Coronary artery (tissue), 2 donors: ENCODE measurements at regions not wholly inside any gene's neighbourhood (a gene's known extent, or its start where the extent isn't known, plus 50 kb on each side); places are given as distances from the start of the nearest gene placed in this dataset.

Source experiments
- DNase-seq: peaks from one replicate; pipeline ENCODE4 v3.0.0-alpha.2; 2017; ENCODE audit warnings: low spot score
- H3K27ac ChIP-seq, 2 donors: fragments of 200-600 bp; sonication (generic); one replicate each; pipeline ENCODE4 v1.5.1; 2016 to 2019
- H3K4me3 ChIP-seq: fragments of 200-600 bp; sonication (generic); 2 replicates; pipeline ENCODE4 v1.5.1; 2016; ENCODE audit warnings: mild to moderate bottlenecking, moderate library complexity
- CTCF ChIP-seq: fragments of 200-600 bp; sonication (generic); IDR thresholded peaks from one replicate; pipeline ENCODE4 v1.5.1; 2019; ENCODE audit warnings: antibody characterized with exemption

GRCh38 chr11:116066777-116067176 is 562.6 kb upstream of the CADM1 start:
- TF ChIP-seq CTCF = no peak
- H3K27ac ChIP-seq = no peak overlapping the region
- no peak for DNase-seq
- no peak overlapping the region for H3K4me3 ChIP-seq

- no peak overlapping the region for H3K4me3 ChIP-seq
- no peak for DNase-seq
- no peak for TF ChIP-seq CTCF
- H3K27ac ChIP-seq = no peak overlapping the region
Observed at GRCh38 chr11:116065986-116066385, 561.8 kb upstream of the CADM1 start.

GRCh38 chr11:116065191-116065895 is 561.1 kb upstream of the CADM1 start:
- no peak overlapping the region for H3K27ac ChIP-seq
- TF ChIP-seq CTCF = no peak
- no peak overlapping the region for H3K4me3 ChIP-seq
- DNase-seq = no peak

- Histone ChIP-seq H3K4me3 (no peak overlapping the region), H3K27ac (no peak overlapping the region)
- no peak for DNase-seq
- TF ChIP-seq CTCF = no peak
Observed at GRCh38 chr11:116062490-116063171, 558.4 kb upstream of the CADM1 start.

- DNase-seq = no peak
- Histone ChIP-seq H3K4me3 (no peak overlapping the region), H3K27ac (no peak overlapping the region)
- no peak for TF ChIP-seq CTCF
Observed at GRCh38 chr11:116062129-116062489, 557.9 kb upstream of the CADM1 start.

GRCh38 chr11:116061322-116061721 is 557.1 kb upstream of the CADM1 start:
- no peak overlapping the region for H3K4me3 ChIP-seq
- no peak overlapping the region for H3K27ac ChIP-seq
- no peak for TF ChIP-seq CTCF
- no peak for DNase-seq

GRCh38 chr11:116059919-116060318 is 555.7 kb upstream of the CADM1 start:
- TF ChIP-seq CTCF = no peak
- Histone ChIP-seq H3K4me3 (no peak overlapping the region), H3K27ac (no peak overlapping the region)
- no peak for DNase-seq
